Fibroblast of mammary gland (primary cell): ENCODE measurements at regions not wholly inside any gene's neighbourhood (a gene's known extent, or its start where the extent isn't known, plus 50 kb on each side); places are given as distances from the start of the nearest gene placed in this dataset.
"Not testable (repeated sequence)": the region's sequence is repeated elsewhere in the genome, so short reads cannot be mapped to it uniquely, and the experiment has no call there.

Source experiments
- DNase-seq: peaks from one replicate; pipeline ENCODE4 v3.0.0-alpha.2; 2010; ENCODE audit warnings: low read depth
- H3K4me3 ChIP-seq: 2 replicates; pipeline ENCODE4 v1.5.1; 2011; ENCODE audit warnings: low read depth, mild to moderate bottlenecking, low read length, moderate library complexity; ENCODE audit not compliant: control insufficient read depth
- TF ChIP-seq, protein P1 (sequence below): conservative IDR thresholded peaks from 2 replicates; pipeline ENCODE4 v1.5.1; 2011; ENCODE audit warnings: low read depth, low read length, inconsistent platforms; ENCODE audit not compliant: control insufficient read depth, insufficient read depth

DNA sequence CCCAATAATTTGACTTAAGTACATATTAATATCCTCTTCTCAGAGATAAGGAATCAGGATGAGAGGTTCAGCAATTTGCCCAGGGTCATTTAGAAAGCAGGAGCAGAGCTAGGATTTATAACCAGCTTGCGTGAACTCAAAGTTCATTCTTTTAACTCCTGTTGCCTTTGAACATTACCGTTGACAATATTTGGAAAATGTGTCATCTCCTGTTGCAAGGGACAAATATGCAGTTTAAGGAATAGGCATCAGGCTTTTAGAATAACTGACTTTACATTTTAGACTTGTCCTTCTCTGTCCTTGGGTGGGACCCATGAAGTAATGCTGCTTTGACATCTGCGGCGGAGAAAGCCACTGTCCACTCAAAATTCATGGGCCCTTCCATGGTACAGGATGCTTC lies 252.2 kb upstream of the RGMA start:
- H3K4me3 ChIP-seq, result no peak overlapping the region
- TF ChIP-seq, protein P1, sequence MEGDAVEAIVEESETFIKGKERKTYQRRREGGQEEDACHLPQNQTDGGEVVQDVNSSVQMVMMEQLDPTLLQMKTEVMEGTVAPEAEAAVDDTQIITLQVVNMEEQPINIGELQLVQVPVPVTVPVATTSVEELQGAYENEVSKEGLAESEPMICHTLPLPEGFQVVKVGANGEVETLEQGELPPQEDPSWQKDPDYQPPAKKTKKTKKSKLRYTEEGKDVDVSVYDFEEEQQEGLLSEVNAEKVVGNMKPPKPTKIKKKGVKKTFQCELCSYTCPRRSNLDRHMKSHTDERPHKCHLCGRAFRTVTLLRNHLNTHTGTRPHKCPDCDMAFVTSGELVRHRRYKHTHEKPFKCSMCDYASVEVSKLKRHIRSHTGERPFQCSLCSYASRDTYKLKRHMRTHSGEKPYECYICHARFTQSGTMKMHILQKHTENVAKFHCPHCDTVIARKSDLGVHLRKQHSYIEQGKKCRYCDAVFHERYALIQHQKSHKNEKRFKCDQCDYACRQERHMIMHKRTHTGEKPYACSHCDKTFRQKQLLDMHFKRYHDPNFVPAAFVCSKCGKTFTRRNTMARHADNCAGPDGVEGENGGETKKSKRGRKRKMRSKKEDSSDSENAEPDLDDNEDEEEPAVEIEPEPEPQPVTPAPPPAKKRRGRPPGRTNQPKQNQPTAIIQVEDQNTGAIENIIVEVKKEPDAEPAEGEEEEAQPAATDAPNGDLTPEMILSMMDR, result no peak
- DNase-seq, result no peak

DNA sequence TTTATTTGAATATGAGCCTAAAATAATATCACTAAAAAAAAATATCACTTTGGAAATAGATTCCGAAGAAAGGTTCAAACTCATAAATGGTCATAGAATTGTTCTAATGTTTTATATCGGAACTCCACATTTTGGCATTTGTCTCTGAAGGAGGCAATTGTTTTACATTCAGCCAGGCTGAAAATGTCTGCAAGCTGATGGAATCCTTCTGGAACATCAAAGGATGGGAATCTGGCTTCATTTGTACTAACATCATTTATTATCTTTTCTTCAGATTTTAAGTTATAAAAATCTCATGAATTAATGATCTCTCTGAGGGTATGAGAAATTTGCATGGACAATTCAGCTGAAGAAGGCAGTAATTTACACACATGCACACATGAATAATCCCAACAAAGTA lies 251.4 kb upstream of the RGMA start:
- no peak for DNase-seq
- no peak overlapping the region for H3K4me3 ChIP-seq
- TF ChIP-seq, protein P1, result no peak

GRCh38 chr15:93333796-93334195 lies 244.8 kb upstream of the RGMA start:
- H3K4me3 ChIP-seq, result no peak overlapping the region
- DNase-seq, result no peak
- TF ChIP-seq, protein P1, result no peak

DNA sequence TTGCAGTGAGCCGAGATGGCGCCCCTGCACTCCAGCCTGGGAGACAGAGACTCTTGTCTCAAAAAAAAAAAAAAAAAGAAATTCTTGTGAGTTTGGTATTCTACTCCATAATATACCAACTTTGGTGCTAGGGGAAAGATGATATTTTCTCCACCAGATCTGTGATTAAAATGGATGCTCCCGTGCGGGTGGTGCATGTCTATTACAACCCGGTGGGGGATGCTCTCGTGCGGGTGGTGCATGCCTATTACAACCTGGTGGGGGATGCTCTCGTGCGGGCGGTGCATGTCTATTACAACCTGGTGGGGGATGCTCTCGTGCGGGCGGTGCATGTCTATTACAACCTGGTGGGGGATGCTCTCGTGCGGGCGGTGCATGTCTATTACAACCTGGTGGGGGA lies 244.1 kb upstream of the RGMA start:
- not testable (repeated sequence) for H3K4me3 ChIP-seq, DNase-seq

GRCh38 chr15:93332168-93332553 lies 243.2 kb upstream of the RGMA start:
- no peak overlapping the region for H3K4me3 ChIP-seq
- TF ChIP-seq, protein P1, result no peak
- DNase-seq, result no peak

DNA sequence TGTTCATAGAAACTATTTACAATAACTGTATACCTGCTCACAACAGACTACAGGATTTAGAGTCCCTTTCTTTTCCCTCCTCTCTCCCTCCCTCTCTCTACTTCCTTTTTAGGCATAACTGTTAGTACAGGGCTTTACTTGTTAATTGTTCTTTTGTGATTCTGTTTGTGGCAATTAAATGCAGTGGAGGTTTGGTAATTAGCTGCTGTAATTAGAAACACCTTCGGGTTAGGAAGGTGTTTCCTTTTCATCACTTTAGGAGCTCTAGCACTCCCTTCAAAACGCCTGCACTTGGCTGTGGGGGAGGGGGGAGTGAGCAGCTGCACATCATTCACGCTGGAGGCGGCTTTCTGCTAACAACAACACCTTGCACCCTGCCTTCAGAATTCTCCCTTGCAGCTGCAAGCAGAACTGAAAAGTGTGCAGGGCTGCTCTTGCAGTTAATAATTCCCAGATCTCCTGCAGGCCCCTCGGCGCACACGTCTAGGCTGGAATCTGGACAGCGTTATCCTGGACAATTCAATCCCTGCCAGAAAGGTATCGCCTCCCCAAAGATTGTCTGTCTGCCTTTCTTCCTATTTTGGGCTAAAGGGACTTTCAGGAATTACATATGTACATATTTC lies 242.6 kb upstream of the RGMA start:
- no peak for DNase-seq
- H3K4me3 ChIP-seq, result no peak overlapping the region
- TF ChIP-seq, protein P1, result no peak

DNA sequence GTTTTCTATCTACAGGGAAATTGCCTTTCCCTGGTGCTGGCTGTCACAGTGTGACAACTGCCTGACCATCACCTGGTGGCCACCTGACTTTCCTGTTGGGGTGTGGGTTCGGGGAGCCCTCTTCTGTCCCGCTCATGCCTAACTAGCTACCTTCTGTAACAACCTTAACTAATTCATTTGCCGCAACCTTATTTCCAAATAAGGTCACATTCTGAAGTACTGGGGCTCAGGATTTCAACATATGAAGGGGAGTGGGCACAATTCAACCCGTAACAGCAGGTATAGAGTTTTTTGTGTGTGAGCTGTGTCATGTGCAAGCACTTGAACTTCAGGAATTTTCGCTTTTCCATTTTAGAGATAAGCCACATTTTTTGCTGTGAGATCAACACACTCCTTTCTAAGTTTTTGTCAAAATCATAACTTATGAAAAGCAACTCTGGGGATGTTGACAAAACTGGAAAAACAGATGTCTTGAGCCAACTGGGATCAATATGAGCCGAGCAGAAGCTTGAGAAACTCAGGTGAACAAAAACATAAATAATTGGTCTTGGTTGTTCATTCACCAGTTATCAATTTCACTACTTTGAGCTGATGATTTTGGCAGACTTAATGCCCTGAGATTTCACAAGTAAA lies 242.0 kb upstream of the RGMA start:
- no peak for DNase-seq
- H3K4me3 ChIP-seq, result no peak overlapping the region
- TF ChIP-seq, protein P1, result no peak
